Astrocyte (in vitro differentiated cells and primary cell): ENCODE measurements at regions not wholly inside any gene's neighbourhood (a gene's known extent, or its start where the extent isn't known, plus 50 kb on each side); places are given as distances from the start of the nearest gene placed in this dataset.

Experiments
- CTCF ChIP-seq: IDR thresholded peaks from 2 replicates; pipeline ENCODE4 v1.5.1; 2011; ENCODE audit warnings: low read depth, mild to moderate bottlenecking, inconsistent platforms, low read length, moderate library complexity; ENCODE audit not compliant: insufficient read depth
- EZH2 ChIP-seq: IDR thresholded peaks from 2 replicates; pipeline ENCODE4 v1.6.1; 2012; ENCODE audit warnings: mild to moderate bottlenecking, low read length, inconsistent platforms; ENCODE audit not compliant: insufficient read depth

- no peak for TF ChIP-seq CTCF
- TF ChIP-seq EZH2: no peak
These were observed 73.9 kb upstream of the SIX2 start for GRCh38 chr2:45083175-45083574.
